LNCaP clone FGC (cell line): ENCODE measurements at regions not wholly inside any gene's neighbourhood (a gene's known extent, or its start where the extent isn't known, plus 50 kb on each side); places are given as distances from the start of the nearest gene placed in this dataset.

Source experiments
- DNase-seq: peaks from one replicate; pipeline ENCODE4 v3.0.0-alpha.2; 2011; ENCODE audit warnings: low read depth
- H3K4me3 ChIP-seq: 2 replicates; pipeline ENCODE4 v1.5.1; 2011; ENCODE audit warnings: mild to moderate bottlenecking, low read depth, low read length, control low read depth
- CTCF ChIP-seq: IDR thresholded peaks from 2 replicates; pipeline ENCODE4 v1.5.1; 2012; ENCODE audit warnings: mild to moderate bottlenecking; ENCODE audit not compliant: control insufficient read depth, insufficient read depth; ENCODE audit errors: extremely low read depth

GRCh38 chr19:28520998-28521568 is 691.9 kb downstream of the UQCRFS1 start:
- no peak overlapping the region for H3K4me3 ChIP-seq
- DNase-seq: no peak
- TF ChIP-seq CTCF: no peak

- no peak for TF ChIP-seq CTCF
- no peak overlapping the region for H3K4me3 ChIP-seq
- no peak for DNase-seq
Measured at GRCh38 chr19:28519952-28520861, 692.7 kb downstream of the UQCRFS1 start.

- DNase-seq: no peak
Measured at GRCh38 chr19:28519218-28519779, 693.7 kb downstream of the UQCRFS1 start.

GRCh38 chr19:28516415-28516872 is 696.5 kb downstream of the UQCRFS1 start:
- no peak for DNase-seq
- no peak for TF ChIP-seq CTCF
- no peak overlapping the region for H3K4me3 ChIP-seq

More at GRCh38 chr19:28519218-28519779, 693.7 kb downstream of the UQCRFS1 start:
- no peak overlapping the region for H3K4me3 ChIP-seq
- no peak for TF ChIP-seq CTCF

GRCh38 chr19:28514166-28514565 is 698.8 kb downstream of the UQCRFS1 start:
- TF ChIP-seq CTCF: no peak
- DNase-seq: no peak
- no peak overlapping the region for H3K4me3 ChIP-seq

GRCh38 chr19:28511655-28512054 is 701.3 kb downstream of the UQCRFS1 start:
- no peak overlapping the region for H3K4me3 ChIP-seq
- DNase-seq: no peak
- no peak for TF ChIP-seq CTCF
